PC-9 (cell line): ENCODE measurements at regions not wholly inside any gene's neighbourhood (a gene's known extent, or its start where the extent isn't known, plus 50 kb on each side); places are given as distances from the start of the nearest gene placed in this dataset.

ENCODE experiments used
- BruUV-seq: library from RNA; stranded (reverse); fragments of 400-500 nt; replicated peaks from 2 replicates; lab custom pipeline; 2021; lab: Mats Ljungman, UMichigan
- CTCF ChIA-PET: fragments of 300-600 bp; sonication (Branson Sonifier 250); formaldehyde crosslinking; loops from one replicate; lab custom pipeline; 2022; ENCODE audit warnings: antibody characterized with exemption; lab: Charles Lee
- POLR2A ChIA-PET: fragments of 300-600 bp; sonication (Branson Sonifier 250); formaldehyde crosslinking; loops from one replicate; lab custom pipeline; 2022; ENCODE audit warnings: antibody characterized with exemption; ENCODE audit not compliant: unreplicated experiment; lab: Charles Lee
- DNase-seq, 2 experiments: peaks; one replicate each; pipeline versions ENCODE4 v3.0.0 to v3.0.0-alpha.2; 2015 to 2022; ENCODE audit warnings: mixed read lengths in 1 of 2
- H2AFZ ChIP-seq: fragments of 200-600 bp; sonication (generic); 2 replicates; pipeline ENCODE4 v1.8.1; 2017; ENCODE audit warnings: antibody characterized with exemption
- H3F3A ChIP-seq: fragments of 200-600 bp; sonication (generic); 2 replicates; pipeline ENCODE4 v1.8.1; 2017; ENCODE audit warnings: antibody characterized with exemption, mild to moderate bottlenecking, low read depth; ENCODE audit not compliant: insufficient read depth
- H3K27ac ChIP-seq: fragments of 200-600 bp; sonication (generic); 2 replicates; pipeline ENCODE4 v1.6.1; 2016; ENCODE audit warnings: mixed run types
- H3K27me3 ChIP-seq: fragments of 200-600 bp; sonication (generic); 2 replicates; pipeline ENCODE4 v1.6.1; 2016; ENCODE audit warnings: low read depth, mixed run types; ENCODE audit not compliant: insufficient read depth
- H3K36me3 ChIP-seq: fragments of 200-600 bp; sonication (generic); 2 replicates; pipeline ENCODE4 v1.6.1; 2016; ENCODE audit warnings: low read depth, mixed run types
- H3K4me1 ChIP-seq: fragments of 200-600 bp; sonication (generic); replicated peaks from 2 replicates; pipeline ENCODE4 v1.6.1; 2016; ENCODE audit warnings: mixed run types; ENCODE audit not compliant: insufficient read depth
- H3K4me2 ChIP-seq: fragments of 200-600 bp; sonication (generic); 2 replicates; pipeline ENCODE4 v1.6.1; 2017; ENCODE audit warnings: mixed run types
- H3K4me3 ChIP-seq: fragments of 200-600 bp; sonication (generic); 2 replicates; pipeline ENCODE4 v1.6.1; 2016; ENCODE audit warnings: mixed run types
- H3K79me2 ChIP-seq: fragments of 200-600 bp; sonication (generic); 2 replicates; pipeline ENCODE4 v1.6.1; 2017; ENCODE audit warnings: low read depth, mixed run types
- H3K9me2 ChIP-seq: fragments of 200-600 bp; sonication (generic); 2 replicates; pipeline ENCODE4 v1.8.1; 2017; ENCODE audit warnings: mild to moderate bottlenecking; ENCODE audit not compliant: insufficient read depth
- H3K9me3 ChIP-seq: fragments of 200-600 bp; sonication (generic); 2 replicates; pipeline ENCODE4 v1.8.1; 2016; ENCODE audit warnings: low read depth; ENCODE audit not compliant: insufficient read depth
- H4K20me1 ChIP-seq: fragments of 200-600 bp; sonication (generic); 2 replicates; pipeline ENCODE4 v1.8.1; 2017; ENCODE audit not compliant: insufficient read depth
- EZH2 ChIP-seq: fragments of 200-600 bp; sonication (generic); IDR thresholded peaks from 2 replicates; pipeline ENCODE4 v1.8.0; 2017; ENCODE audit warnings: antibody characterized with exemption, low read depth
- intact Hi-C: fragments of 100-400 bp; cut with micrococcal nuclease; formaldehyde crosslinking; loops from one replicate; pipeline ENCODE4 v1.10.0; 2022; ENCODE audit not compliant: unreplicated experiment
- TF ChIP-seq, protein P1 (sequence below): fragments of 200-600 bp; sonication (generic); conservative IDR thresholded peaks from 2 replicates; pipeline ENCODE4 v1.6.1; 2017; ENCODE audit warnings: mixed run types, antibody characterized with exemption, mild to moderate bottlenecking, moderate library complexity

DNA sequence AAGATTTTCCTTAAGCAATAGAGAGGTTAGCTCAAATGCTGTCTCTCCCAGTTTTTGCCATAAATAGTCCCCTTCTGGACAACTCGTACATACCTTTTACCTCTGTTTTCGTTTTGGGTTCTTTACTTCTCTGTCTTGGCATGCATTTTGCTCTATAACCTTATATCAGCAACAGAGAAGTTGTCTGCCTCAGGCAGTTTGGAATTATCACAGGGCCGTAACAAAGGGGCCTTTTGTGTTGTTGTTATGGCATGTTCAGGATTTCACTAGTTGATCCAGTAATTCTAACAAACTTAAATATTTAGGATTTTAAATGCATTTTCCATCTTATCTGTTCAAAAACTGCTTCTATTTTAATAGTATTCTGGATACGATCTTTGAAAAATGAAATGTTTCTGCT lies 259.8 kb downstream of the CD109 start:
- intact Hi-C loops, result no loop called here

DNA sequence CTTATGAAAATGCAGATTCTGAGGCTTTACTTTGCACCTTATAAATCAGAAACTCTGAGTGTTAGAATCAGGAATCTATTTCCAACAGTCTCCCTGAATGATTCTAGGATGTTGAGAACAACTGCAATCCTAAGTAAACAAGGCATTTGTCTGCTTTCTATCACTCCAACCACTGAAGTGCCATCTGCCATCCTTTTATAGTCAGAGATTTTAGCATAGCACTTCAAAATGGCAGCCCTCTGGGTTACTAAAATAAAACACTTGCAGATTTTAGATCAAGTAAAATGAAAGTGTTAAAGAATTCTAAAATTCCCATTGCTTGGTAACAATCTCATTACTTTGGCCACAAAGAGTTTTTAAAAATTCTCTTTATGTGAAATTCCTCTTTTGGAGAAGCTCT lies 258.9 kb downstream of the CD109 start:
- no peaks in the 10 kb centered on the region for H3K36me3 ChIP-seq
- no peaks in the 10 kb centered on the region for H3K9me3 ChIP-seq
- no peak for TF ChIP-seq EZH2
- TF ChIP-seq, protein P1, sequence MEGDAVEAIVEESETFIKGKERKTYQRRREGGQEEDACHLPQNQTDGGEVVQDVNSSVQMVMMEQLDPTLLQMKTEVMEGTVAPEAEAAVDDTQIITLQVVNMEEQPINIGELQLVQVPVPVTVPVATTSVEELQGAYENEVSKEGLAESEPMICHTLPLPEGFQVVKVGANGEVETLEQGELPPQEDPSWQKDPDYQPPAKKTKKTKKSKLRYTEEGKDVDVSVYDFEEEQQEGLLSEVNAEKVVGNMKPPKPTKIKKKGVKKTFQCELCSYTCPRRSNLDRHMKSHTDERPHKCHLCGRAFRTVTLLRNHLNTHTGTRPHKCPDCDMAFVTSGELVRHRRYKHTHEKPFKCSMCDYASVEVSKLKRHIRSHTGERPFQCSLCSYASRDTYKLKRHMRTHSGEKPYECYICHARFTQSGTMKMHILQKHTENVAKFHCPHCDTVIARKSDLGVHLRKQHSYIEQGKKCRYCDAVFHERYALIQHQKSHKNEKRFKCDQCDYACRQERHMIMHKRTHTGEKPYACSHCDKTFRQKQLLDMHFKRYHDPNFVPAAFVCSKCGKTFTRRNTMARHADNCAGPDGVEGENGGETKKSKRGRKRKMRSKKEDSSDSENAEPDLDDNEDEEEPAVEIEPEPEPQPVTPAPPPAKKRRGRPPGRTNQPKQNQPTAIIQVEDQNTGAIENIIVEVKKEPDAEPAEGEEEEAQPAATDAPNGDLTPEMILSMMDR, result no peak
- DNase-seq, result no peak
- CTCF ChIA-PET, result no interaction called here
- no peak overlapping the region for H3K4me3 ChIP-seq
- no peak overlapping the region for H3K27ac ChIP-seq
- BruUV-seq, result no TSS peak
- no peaks in the 10 kb centered on the region for H3K79me2 ChIP-seq
- H3F3A ChIP-seq, result no peaks in the 10 kb centered on the region
- POLR2A ChIA-PET, result no interaction called here
- no peaks in the 10 kb centered on the region for H3K27me3 ChIP-seq
- no peaks in the 10 kb centered on the region for H3K9me2 ChIP-seq
- no peaks in the 10 kb centered on the region for H4K20me1 ChIP-seq
- intact Hi-C loops, result no loop called here
- no peak overlapping the region for H2AFZ ChIP-seq
- no peak overlapping the region for H3K4me2 ChIP-seq
- no peaks in the 10 kb centered on the region for H3K4me1 ChIP-seq

More for the DNA sequence above, 259.8 kb downstream of the CD109 start:
- no peaks in the 10 kb centered on the region for H3F3A ChIP-seq
- BruUV-seq, result no TSS peak
- ChIA-PET POLR2A (no interaction called here), CTCF (no interaction called here)
- no peak overlapping the region for H3K4me3 ChIP-seq
- H4K20me1 ChIP-seq, result no peaks in the 10 kb centered on the region
- H3K79me2 ChIP-seq, result no peaks in the 10 kb centered on the region
- H3K27me3 ChIP-seq, result no peaks in the 10 kb centered on the region
- H3K4me2 ChIP-seq, result no peak overlapping the region
- no peaks in the 10 kb centered on the region for H3K36me3 ChIP-seq
- no peak overlapping the region for H2AFZ ChIP-seq
- no peaks in the 10 kb centered on the region for H3K9me2 ChIP-seq
- no peak for DNase-seq
- no peaks in the 10 kb centered on the region for H3K9me3 ChIP-seq
- H3K4me1 ChIP-seq, result no peaks in the 10 kb centered on the region
- TF ChIP-seq, protein P1, result no peak
- TF ChIP-seq EZH2, result no peak
- no peak overlapping the region for H3K27ac ChIP-seq

DNA sequence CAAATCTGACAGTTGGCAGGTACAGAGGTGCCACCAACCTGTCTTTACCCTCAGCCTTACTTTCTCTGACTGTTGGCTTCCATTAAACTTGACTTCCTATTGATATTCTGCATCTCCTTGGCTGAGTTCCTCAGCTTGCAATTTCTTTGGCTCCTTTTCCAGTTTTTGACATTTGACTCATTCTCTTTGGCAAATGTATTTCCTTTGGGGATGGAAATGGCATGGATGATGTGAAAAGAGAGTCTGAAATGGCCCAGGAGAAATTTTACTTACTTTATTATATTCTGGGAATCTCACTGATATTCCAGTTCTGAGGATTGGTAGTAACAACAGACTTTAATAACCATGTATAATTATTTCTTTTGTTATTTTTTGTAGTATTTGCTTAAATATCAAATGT lies 255.2 kb downstream of the CD109 start:
- POLR2A ChIA-PET, result no interaction called here
- intact Hi-C loops, result no loop called here
- CTCF ChIA-PET, result no interaction called here

More for the DNA sequence above, 255.2 kb downstream of the CD109 start:
- Histone ChIP-seq H3K4me3 (no peak overlapping the region), H3K79me2 (no peaks in the 10 kb centered on the region), H3K9me3 (no peaks in the 10 kb centered on the region), H3K27me3 (no peaks in the 10 kb centered on the region), H3K4me2 (no peak overlapping the region), H3K36me3 (no peaks in the 10 kb centered on the region), H4K20me1 (no peaks in the 10 kb centered on the region), H3K4me1 (no peaks in the 10 kb centered on the region), H2AFZ (no peak overlapping the region), H3K9me2 (no peaks in the 10 kb centered on the region), H3F3A (no peaks in the 10 kb centered on the region), H3K27ac (no peak overlapping the region)
- no TSS peak for BruUV-seq
- no peak for DNase-seq
- TF ChIP-seq EZH2, result no peak
- TF ChIP-seq, protein P1, result no peak
